HCT116 (cell line): ENCODE measurements at regions not wholly inside any gene's neighbourhood (a gene's known extent, or its start where the extent isn't known, plus 50 kb on each side); places are given as distances from the start of the nearest gene placed in this dataset.

ENCODE experiments used
- ATAC-seq: fragments of 200-7000 bp; cut with Tn5 transposase; 2 replicates; pipeline ENCODE4 v1.9.1; 2020; ENCODE audit warnings: mild to moderate bottlenecking, moderate library complexity
- BruUV-seq: library from RNA; stranded (reverse); fragments of 400-500 nt; replicated peaks from 2 replicates; lab custom pipeline; 2021; lab: Mats Ljungman, UMichigan
- CTCF ChIA-PET: fragments of 300-600 bp; sonication (Branson Sonifier 250); formaldehyde crosslinking; loops from one replicate; lab custom pipeline; 2021; ENCODE audit warnings: antibody characterized with exemption; lab: Charles Lee
- POLR2A ChIA-PET: fragments of 300-600, 350-600 bp; sonication (Branson Sonifier 250); formaldehyde crosslinking; loops from one replicate; lab custom pipeline; 2021; ENCODE audit warnings: antibody characterized with exemption; lab: Charles Lee
- RAD21 ChIA-PET, 2 experiments: fragments of 300-600 bp; sonication (Branson Sonifier 250); formaldehyde crosslinking; loops; one replicate each; lab custom pipeline; 2023; ENCODE audit warnings: low total read pairs in 2 of 2; ENCODE audit not compliant: uncharacterized antibody in 2 of 2, unreplicated experiment in 2 of 2, low non-redundant PET in 1 of 2; lab: Charles Lee
- DNase-seq: peaks from one replicate; pipeline ENCODE4 v3.0.0-alpha.2; 2010; ENCODE audit warnings: low read depth, low spot score
- H2AFZ ChIP-seq: fragments of 200-600 bp; shearing (Covaris generic), sonication (generic); 2 replicates; pipeline ENCODE4 v1.6.1; 2017; ENCODE audit warnings: low read depth, mixed run types, mixed read lengths, antibody characterized with exemption, low read length; ENCODE audit not compliant: poor library complexity, severe bottlenecking
- H3K27ac ChIP-seq: 2 replicates; pipeline ENCODE4 v1.5.1; 2012; ENCODE audit warnings: low read depth, low read length
- H3K27me3 ChIP-seq: fragments of 200-600 bp; sonication (generic); 2 replicates; pipeline ENCODE4 v1.6.1; 2016; ENCODE audit warnings: mixed run types, low read length, mixed read lengths; ENCODE audit not compliant: insufficient read depth
- H3K36me3 ChIP-seq, 2 experiments: fragments of 200-500 bp in 1 of 2; fragments of 200-600 bp in 1 of 2; sonication (Bioruptor generic) in 1 of 2; sonication (generic) in 1 of 2; 2 replicates each; pipeline versions ENCODE4 v1.5.1 to v1.6.1; 2014 to 2016; ENCODE audit warnings: low read length in 2 of 2, inconsistent platforms in 1 of 2, mixed read lengths in 1 of 2, mixed run types in 1 of 2; ENCODE audit not compliant: insufficient read depth in 2 of 2, control insufficient read depth in 1 of 2
- H3K4me1 ChIP-seq, 2 experiments: fragments of 200-600 bp in 1 of 2; sonication (generic) in 1 of 2; 2 replicates each; pipeline versions ENCODE4 v1.5.1 to v1.6.1; 2012 to 2017; ENCODE audit warnings: low read length in 2 of 2, inconsistent platforms in 1 of 2, mild to moderate bottlenecking in 1 of 2, mixed read lengths in 1 of 2, mixed run types in 1 of 2, moderate library complexity in 1 of 2; ENCODE audit not compliant: insufficient read depth in 2 of 2, control insufficient read depth in 1 of 2
- H3K4me2 ChIP-seq: fragments of 200-600 bp; sonication (generic); 2 replicates; pipeline ENCODE4 v1.6.1; 2017; ENCODE audit warnings: mixed run types, low read length, mixed read lengths
- H3K4me3 ChIP-seq, 2 experiments: fragments of 200-600 bp in 1 of 2; sonication (generic) in 1 of 2; replicated peaks in 1 of 2; 2 replicates each; pipeline ENCODE4 v1.5.1; 2011 to 2016; ENCODE audit warnings: low read length in 2 of 2, control low read depth in 1 of 2, low read depth in 1 of 2, mild to moderate bottlenecking in 1 of 2, mixed read lengths in 1 of 2, mixed run types in 1 of 2
- H3K79me2 ChIP-seq: fragments of 200-600 bp; sonication (generic); 2 replicates; pipeline ENCODE4 v1.6.1; 2017; ENCODE audit warnings: mild to moderate bottlenecking, mixed run types, low read length, moderate library complexity, mixed read lengths; ENCODE audit not compliant: insufficient read depth
- H3K9ac ChIP-seq: fragments of 200-600 bp; sonication (generic); 2 replicates; pipeline ENCODE4 v1.6.1; 2016; ENCODE audit warnings: low read length, mixed read lengths
- H3K9me2 ChIP-seq: fragments of 200-600 bp; sonication (generic), shearing (Covaris generic); 2 replicates; pipeline ENCODE4 v1.6.1; 2017; ENCODE audit warnings: mixed run types, mild to moderate bottlenecking, moderate library complexity; ENCODE audit not compliant: insufficient read depth
- H3K9me3 ChIP-seq, 2 experiments: fragments of 200-500 bp in 1 of 2; fragments of 200-600 bp in 1 of 2; sonication (Bioruptor generic) in 1 of 2; sonication (generic) in 1 of 2; 2 replicates each; pipeline ENCODE4 v1.6.1; 2014 to 2017; ENCODE audit warnings: low read length in 2 of 2, mixed read lengths in 2 of 2, inconsistent platforms in 1 of 2, low read depth in 1 of 2, mild to moderate bottlenecking in 1 of 2, mixed run types in 1 of 2, moderate library complexity in 1 of 2; ENCODE audit not compliant: control insufficient read depth in 1 of 2, insufficient read depth in 1 of 2
- H4K20me1 ChIP-seq: fragments of 200-600 bp; sonication (generic), shearing (Covaris generic); 2 replicates; pipeline ENCODE4 v1.6.1; 2017; ENCODE audit warnings: mixed run types, mild to moderate bottlenecking, moderate library complexity; ENCODE audit not compliant: insufficient read depth
- CBX3 ChIP-seq: IDR thresholded peaks from 2 replicates; pipeline ENCODE4 v1.6.1; 2012; ENCODE audit warnings: low read depth
- ELF1 ChIP-seq: IDR thresholded peaks from 2 replicates; pipeline ENCODE4 v1.6.1; 2012; ENCODE audit warnings: low read depth, borderline replicate concordance
- FOSL1 ChIP-seq: IDR thresholded peaks from 2 replicates; pipeline ENCODE4 v1.6.1; 2012; ENCODE audit warnings: low read depth
- JUND ChIP-seq: IDR thresholded peaks from 2 replicates; pipeline ENCODE4 v1.6.1; 2012
- POLR2A ChIP-seq: IDR thresholded peaks from 2 replicates; pipeline ENCODE4 v1.7.0; 2011; ENCODE audit warnings: borderline replicate concordance; ENCODE audit not compliant: insufficient read depth, insufficient read length; ENCODE audit errors: extremely low read depth
- POLR2AphosphoS5 ChIP-seq: IDR thresholded peaks from 2 replicates; pipeline ENCODE4 v1.6.1; 2011; ENCODE audit warnings: mild to moderate bottlenecking, low read depth, low read length, moderate library complexity
- RAD21 ChIP-seq: IDR thresholded peaks from 2 replicates; pipeline ENCODE4 v1.6.1; 2012; ENCODE audit warnings: low read depth, mild to moderate bottlenecking
- SIN3A ChIP-seq: IDR thresholded peaks from 2 replicates; pipeline ENCODE4 v1.6.1; 2012; ENCODE audit warnings: low read depth
- SP1 ChIP-seq: IDR thresholded peaks from 2 replicates; pipeline ENCODE4 v1.6.1; 2012; ENCODE audit warnings: low read depth
- TCF7L2 ChIP-seq: IDR thresholded peaks from 2 replicates; pipeline ENCODE4 v1.7.0; 2011; ENCODE audit warnings: borderline replicate concordance, inconsistent platforms; ENCODE audit not compliant: insufficient read depth, insufficient read length; ENCODE audit errors: extremely low read depth
- YY1 ChIP-seq: IDR thresholded peaks from 2 replicates; pipeline ENCODE4 v1.6.1; 2011; ENCODE audit warnings: low read length, low read depth, moderate library complexity, mild to moderate bottlenecking; ENCODE audit not compliant: insufficient replicate concordance; ENCODE audit errors: extremely low read depth
- ZNF274 ChIP-seq: fragments of 200-500 bp; sonication (Bioruptor generic); IDR thresholded peaks from 2 replicates; pipeline ENCODE4 v1.6.1; 2014; ENCODE audit warnings: mild to moderate bottlenecking, low read depth, low read length, inconsistent platforms
- intact Hi-C: fragments of 100-400 bp; cut with micrococcal nuclease; formaldehyde crosslinking; loops from 2 replicates; pipeline ENCODE4 v1.10.0; 2022
- TF ChIP-seq, protein P1 (sequence below): IDR thresholded peaks from 2 replicates; pipeline ENCODE4 v1.6.1; 2011; ENCODE audit warnings: mild to moderate bottlenecking, low read length, moderate library complexity; ENCODE audit not compliant: insufficient replicate concordance; ENCODE audit errors: extremely low read depth
- TF ChIP-seq, protein P2 (sequence below): IDR thresholded peaks from 2 replicates; pipeline ENCODE4 v1.6.1; 2012
- TF ChIP-seq, protein P3 (sequence below): IDR thresholded peaks from 2 replicates; pipeline ENCODE4 v1.6.1; 2012; ENCODE audit warnings: low read depth

DNA sequence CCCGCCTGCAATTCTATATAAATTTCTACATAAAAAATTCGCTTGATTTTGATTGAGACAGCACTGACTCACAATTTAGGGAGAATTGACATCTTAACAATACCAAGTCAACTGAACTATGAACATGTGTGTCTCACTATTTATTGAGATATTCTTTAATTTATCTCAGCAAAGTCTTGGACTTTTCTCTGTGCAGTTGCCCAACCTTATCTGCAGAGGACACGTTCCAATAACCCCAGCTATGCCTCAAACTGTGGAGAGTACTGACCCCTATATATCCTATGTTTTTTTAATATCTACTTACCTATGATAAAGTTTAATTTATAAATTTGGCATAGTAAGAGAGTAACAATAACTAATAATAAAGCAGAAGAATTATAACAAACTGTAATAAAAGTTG is 69.4 kb upstream of the PIP4K2A start:
- no peaks in the 10 kb centered on the region for H3K9me3 ChIP-seq
- peaks cover 0 to 9% of the 10 kb centered on the region in 2 experiments; a peak in 1 of 4 replicates for H3K4me1 ChIP-seq
- H3K4me2 ChIP-seq, result no peak overlapping the region
- H3K36me3 ChIP-seq, result no peaks in the 10 kb centered on the region
- H3K4me3 ChIP-seq, result no peak overlapping the region
- DNase-seq (no peak), ATAC-seq (no peak)
- POLR2A ChIA-PET, result no interaction called here
- BruUV-seq, result no TSS peak
- no peak overlapping the region for H2AFZ ChIP-seq
- H3K79me2 ChIP-seq, result no peaks in the 10 kb centered on the region
- no peaks in the 10 kb centered on the region for H3K9me2 ChIP-seq
- TF ChIP-seq CBX3 (no peak), SP1 (no peak), POLR2AphosphoS5 (no peak), SIN3A (no peak), TCF7L2 (no peak), ZNF274 (no peak), YY1 (no peak), FOSL1 (no peak)
- TF ChIP-seq, protein P1, sequence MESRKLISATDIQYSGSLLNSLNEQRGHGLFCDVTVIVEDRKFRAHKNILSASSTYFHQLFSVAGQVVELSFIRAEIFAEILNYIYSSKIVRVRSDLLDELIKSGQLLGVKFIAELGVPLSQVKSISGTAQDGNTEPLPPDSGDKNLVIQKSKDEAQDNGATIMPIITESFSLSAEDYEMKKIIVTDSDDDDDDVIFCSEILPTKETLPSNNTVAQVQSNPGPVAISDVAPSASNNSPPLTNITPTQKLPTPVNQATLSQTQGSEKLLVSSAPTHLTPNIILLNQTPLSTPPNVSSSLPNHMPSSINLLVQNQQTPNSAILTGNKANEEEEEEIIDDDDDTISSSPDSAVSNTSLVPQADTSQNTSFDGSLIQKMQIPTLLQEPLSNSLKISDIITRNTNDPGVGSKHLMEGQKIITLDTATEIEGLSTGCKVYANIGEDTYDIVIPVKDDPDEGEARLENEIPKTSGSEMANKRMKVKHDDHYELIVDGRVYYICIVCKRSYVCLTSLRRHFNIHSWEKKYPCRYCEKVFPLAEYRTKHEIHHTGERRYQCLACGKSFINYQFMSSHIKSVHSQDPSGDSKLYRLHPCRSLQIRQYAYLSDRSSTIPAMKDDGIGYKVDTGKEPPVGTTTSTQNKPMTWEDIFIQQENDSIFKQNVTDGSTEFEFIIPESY, result no peak
- CTCF ChIA-PET, result no interaction called here
- H3K27ac ChIP-seq, result no peak overlapping the region
- no peaks in the 10 kb centered on the region for H4K20me1 ChIP-seq
- RAD21 ChIA-PET, result no interaction called here
- H3K9ac ChIP-seq, result no peak overlapping the region
- intact Hi-C loops, result no loop called here
- no peaks in the 10 kb centered on the region for H3K27me3 ChIP-seq

DNA sequence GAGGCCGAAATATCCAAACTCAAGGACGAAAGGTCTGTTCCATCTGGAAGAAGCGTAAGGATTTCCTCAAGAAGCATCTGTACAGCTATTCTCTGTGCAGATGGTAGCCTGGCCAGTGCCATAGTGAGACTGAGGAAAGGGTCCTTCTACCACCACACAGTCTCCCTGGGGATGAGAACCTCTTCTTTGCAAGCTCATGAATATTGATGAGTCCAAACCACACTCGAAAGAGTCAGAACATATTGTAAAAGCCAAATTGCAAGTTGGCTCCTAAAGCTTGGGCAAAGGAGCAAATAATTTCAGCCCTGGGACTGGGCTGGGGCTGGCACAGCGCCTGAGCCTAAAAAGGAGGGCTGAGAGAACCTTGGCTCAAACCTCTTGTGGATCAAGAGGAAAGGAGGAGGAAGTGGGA is 66.1 kb upstream of the PIP4K2A start:
- no peaks in the 10 kb centered on the region for H3K27me3 ChIP-seq
- H3K4me1 ChIP-seq, result peaks cover 0 to 9% of the 10 kb centered on the region in 2 experiments; a peak in 1 of 4 replicates
- POLR2A ChIA-PET, result no interaction called here
- DNase-seq (no peak), ATAC-seq (no peak)
- H3K9me3 ChIP-seq, result no peaks in the 10 kb centered on the region
- H3K36me3 ChIP-seq, result no peaks in the 10 kb centered on the region
- CTCF ChIA-PET, result no interaction called here
- no peaks in the 10 kb centered on the region for H3K79me2 ChIP-seq
- no peak overlapping the region for H3K27ac ChIP-seq
- BruUV-seq, result no TSS peak
- no peaks in the 10 kb centered on the region for H3K9me2 ChIP-seq
- H3K9ac ChIP-seq, result no peak overlapping the region
- no peak overlapping the region for H3K4me3 ChIP-seq
- H4K20me1 ChIP-seq, result no peaks in the 10 kb centered on the region
- no peak overlapping the region for H2AFZ ChIP-seq
- H3K4me2 ChIP-seq, result no peak overlapping the region
- intact Hi-C loops, result no loop called here
- RAD21 ChIA-PET, result no interaction called here
- no peak for TF ChIP-seq JUND
- TF ChIP-seq RAD21, result no peak
- TF ChIP-seq, protein P2, sequence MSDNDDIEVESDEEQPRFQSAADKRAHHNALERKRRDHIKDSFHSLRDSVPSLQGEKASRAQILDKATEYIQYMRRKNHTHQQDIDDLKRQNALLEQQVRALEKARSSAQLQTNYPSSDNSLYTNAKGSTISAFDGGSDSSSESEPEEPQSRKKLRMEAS, result no peak
- TF ChIP-seq POLR2A, result no peak
- no peak for TF ChIP-seq ZNF274
- TF ChIP-seq, protein P3, sequence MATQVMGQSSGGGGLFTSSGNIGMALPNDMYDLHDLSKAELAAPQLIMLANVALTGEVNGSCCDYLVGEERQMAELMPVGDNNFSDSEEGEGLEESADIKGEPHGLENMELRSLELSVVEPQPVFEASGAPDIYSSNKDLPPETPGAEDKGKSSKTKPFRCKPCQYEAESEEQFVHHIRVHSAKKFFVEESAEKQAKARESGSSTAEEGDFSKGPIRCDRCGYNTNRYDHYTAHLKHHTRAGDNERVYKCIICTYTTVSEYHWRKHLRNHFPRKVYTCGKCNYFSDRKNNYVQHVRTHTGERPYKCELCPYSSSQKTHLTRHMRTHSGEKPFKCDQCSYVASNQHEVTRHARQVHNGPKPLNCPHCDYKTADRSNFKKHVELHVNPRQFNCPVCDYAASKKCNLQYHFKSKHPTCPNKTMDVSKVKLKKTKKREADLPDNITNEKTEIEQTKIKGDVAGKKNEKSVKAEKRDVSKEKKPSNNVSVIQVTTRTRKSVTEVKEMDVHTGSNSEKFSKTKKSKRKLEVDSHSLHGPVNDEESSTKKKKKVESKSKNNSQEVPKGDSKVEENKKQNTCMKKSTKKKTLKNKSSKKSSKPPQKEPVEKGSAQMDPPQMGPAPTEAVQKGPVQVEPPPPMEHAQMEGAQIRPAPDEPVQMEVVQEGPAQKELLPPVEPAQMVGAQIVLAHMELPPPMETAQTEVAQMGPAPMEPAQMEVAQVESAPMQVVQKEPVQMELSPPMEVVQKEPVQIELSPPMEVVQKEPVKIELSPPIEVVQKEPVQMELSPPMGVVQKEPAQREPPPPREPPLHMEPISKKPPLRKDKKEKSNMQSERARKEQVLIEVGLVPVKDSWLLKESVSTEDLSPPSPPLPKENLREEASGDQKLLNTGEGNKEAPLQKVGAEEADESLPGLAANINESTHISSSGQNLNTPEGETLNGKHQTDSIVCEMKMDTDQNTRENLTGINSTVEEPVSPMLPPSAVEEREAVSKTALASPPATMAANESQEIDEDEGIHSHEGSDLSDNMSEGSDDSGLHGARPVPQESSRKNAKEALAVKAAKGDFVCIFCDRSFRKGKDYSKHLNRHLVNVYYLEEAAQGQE, result no peak
- no peak for TF ChIP-seq ELF1
- no peak for TF ChIP-seq TCF7L2
- TF ChIP-seq FOSL1, result no peak
